GM23338 (cell line): ENCODE measurements at regions not wholly inside any gene's neighbourhood (a gene's known extent, or its start where the extent isn't known, plus 50 kb on each side); places are given as distances from the start of the nearest gene placed in this dataset.

Experiments used
- ATAC-seq: fragments of 200-7000 bp; cut with Tn5 transposase; 3 replicates; pipeline ENCODE4 v1.9.1; 2020
- DNase-seq: peaks from one replicate; pipeline ENCODE4 v3.0.0-alpha.2; 2015; ENCODE audit warnings: low spot score
- H2AFZ ChIP-seq: fragments of 200-600 bp; sonication (generic); 2 replicates; pipeline ENCODE4 v1.8.0; 2016; ENCODE audit warnings: antibody characterized with exemption, mild to moderate bottlenecking, moderate library complexity
- H3F3A ChIP-seq: fragments of 200-600 bp; sonication (generic); replicated peaks from 2 replicates; pipeline ENCODE4 v1.8.0; 2017; ENCODE audit warnings: antibody characterized with exemption, mixed run types, low read depth
- H3K27ac ChIP-seq: fragments of 200-600 bp; sonication (generic); 2 replicates; pipeline ENCODE4 v1.6.1; 2016; ENCODE audit warnings: low read depth
- H3K27me3 ChIP-seq: fragments of 200-600 bp; sonication (generic); 2 replicates; pipeline ENCODE4 v1.8.0; 2016; ENCODE audit warnings: mild to moderate bottlenecking, mixed run types, moderate library complexity; ENCODE audit not compliant: insufficient read depth
- H3K36me3 ChIP-seq: fragments of 200-600 bp; sonication (generic); 2 replicates; pipeline ENCODE4 v1.8.0; 2016; ENCODE audit warnings: mild to moderate bottlenecking; ENCODE audit not compliant: insufficient read depth
- H3K4me1 ChIP-seq: fragments of 200-600 bp; sonication (generic); 2 replicates; pipeline ENCODE4 v1.8.0; 2016; ENCODE audit warnings: mild to moderate bottlenecking, moderate library complexity; ENCODE audit not compliant: insufficient read depth
- H3K4me2 ChIP-seq: fragments of 200-600 bp; sonication (generic); 2 replicates; pipeline ENCODE4 v1.7.1; 2017; ENCODE audit warnings: mixed run types
- H3K4me3 ChIP-seq: fragments of 200-600 bp; sonication (generic); 2 replicates; pipeline ENCODE4 v1.6.1; 2016; ENCODE audit warnings: mixed run types
- H3K79me2 ChIP-seq: fragments of 200-600 bp; sonication (generic); replicated peaks from 2 replicates; pipeline ENCODE4 v1.8.0; 2017; ENCODE audit warnings: mild to moderate bottlenecking; ENCODE audit not compliant: insufficient read depth
- H3K9me2 ChIP-seq: fragments of 200-600 bp; sonication (generic); 2 replicates; pipeline ENCODE4 v1.8.0; 2017; ENCODE audit not compliant: insufficient read depth
- H4K20me1 ChIP-seq: fragments of 200-600 bp; sonication (generic); replicated peaks from 2 replicates; pipeline ENCODE4 v1.8.0; 2017; ENCODE audit warnings: mild to moderate bottlenecking; ENCODE audit not compliant: insufficient read depth
- H3K27ac Mint-ChIP-seq: 2 replicates; pipeline ENCODE4 v1.8.0; 2020; ENCODE audit warnings: inconsistent platforms, mild to moderate bottlenecking, moderate library complexity, mixed read lengths
- H3K27me3 Mint-ChIP-seq: 3 replicates; pipeline ENCODE4 v1.8.0; 2022; ENCODE audit warnings: low read depth, mild to moderate bottlenecking, moderate library complexity, mixed read lengths, inconsistent platforms; ENCODE audit not compliant: insufficient read depth, poor library complexity
- H3K36me3 Mint-ChIP-seq: 3 replicates; pipeline ENCODE4 v1.8.0; 2021; ENCODE audit warnings: low read depth, mild to moderate bottlenecking, inconsistent platforms, moderate library complexity, mixed read lengths
- H3K4me1 Mint-ChIP-seq: 3 replicates; pipeline ENCODE4 v1.8.0; 2020; ENCODE audit warnings: mild to moderate bottlenecking, inconsistent platforms, mixed read lengths
- H3K4me3 Mint-ChIP-seq: 3 replicates; pipeline ENCODE4 v1.8.0; 2021; ENCODE audit warnings: moderate library complexity, mild to moderate bottlenecking, inconsistent platforms, mixed read lengths
- H3K9me3 Mint-ChIP-seq: 3 replicates; pipeline ENCODE4 v1.8.0; 2020; ENCODE audit warnings: moderate library complexity, mild to moderate bottlenecking, inconsistent platforms, mixed read lengths
- CREB1 ChIP-seq: fragments of 250-450 bp; sonication (Bioruptor Pico); IDR thresholded peaks from 2 replicates; pipeline ENCODE4 v1.5.0; 2020; ENCODE audit warnings: low read depth, mild to moderate bottlenecking, moderate library complexity
- CTCF ChIP-seq, 2 experiments: fragments of 200-600 bp in 1 of 2; sonication (generic) in 1 of 2; conservative IDR thresholded peaks; 2 replicates each; pipeline versions ENCODE4 v1.5.1 to v1.6.1; 2016 to 2017; ENCODE audit warnings: antibody characterized with exemption in 2 of 2, low read depth in 2 of 2, mild to moderate bottlenecking in 2 of 2, moderate library complexity in 1 of 2
- ETS1 ChIP-seq: IDR thresholded peaks from 2 replicates; pipeline ENCODE4 v1.6.1; 2016; ENCODE audit warnings: antibody characterized with exemption
- EZH2 ChIP-seq: fragments of 200-600 bp; sonication (generic); IDR thresholded peaks from one replicate; pipeline ENCODE4 v1.8.0; 2017; ENCODE audit warnings: antibody characterized with exemption, mild to moderate bottlenecking, low read depth; ENCODE audit not compliant: unreplicated experiment
- EZH2phosphoT487 ChIP-seq: fragments of 200-600 bp; sonication (generic); IDR thresholded peaks from one replicate; pipeline ENCODE4 v1.8.1; 2018; ENCODE audit warnings: antibody characterized with exemption; ENCODE audit not compliant: unreplicated experiment
- JUNB ChIP-seq: IDR thresholded peaks from one replicate; pipeline ENCODE4 v1.6.1; 2016; ENCODE audit warnings: antibody characterized with exemption; ENCODE audit not compliant: unreplicated experiment
- NANOG ChIP-seq: IDR thresholded peaks from 2 replicates; pipeline ENCODE4 v1.6.1; 2016; ENCODE audit warnings: antibody characterized with exemption, borderline replicate concordance
- POLR2AphosphoS5 ChIP-seq: IDR thresholded peaks from 2 replicates; pipeline ENCODE4 v1.6.1; 2016; ENCODE audit warnings: antibody characterized with exemption, low read depth
- REST ChIP-seq: IDR thresholded peaks from one replicate; pipeline ENCODE4 v1.6.1; 2018; ENCODE audit warnings: antibody characterized with exemption; ENCODE audit not compliant: unreplicated experiment
- STAT1 ChIP-seq: IDR thresholded peaks from one replicate; pipeline ENCODE4 v1.6.1; 2016; ENCODE audit warnings: antibody characterized with exemption; ENCODE audit not compliant: unreplicated experiment
- ZNF114 ChIP-seq: fragments of 250-450 bp; sonication (Bioruptor Pico); IDR thresholded peaks from 2 replicates; pipeline ENCODE4 v1.5.0; 2020; ENCODE audit warnings: mild to moderate bottlenecking, moderate library complexity
- ZNF462 ChIP-seq: fragments of 250-450 bp; sonication (Bioruptor Pico); IDR thresholded peaks from 2 replicates; pipeline ENCODE4 v1.5.0; 2020; ENCODE audit warnings: mild to moderate bottlenecking, moderate library complexity

- Histone ChIP-seq H3K79me2 (no peaks in the 10 kb centered on the region), H2AFZ (no peak overlapping the region), H3K9me2 (peaks cover 4% of the 10 kb centered on the region; the same call in 1 of the 2 replicates), H4K20me1 (no peaks in the 10 kb centered on the region), H3K4me3 (no peak overlapping the region), H3K4me2 (no peak overlapping the region), H3K27me3 (no peaks in the 10 kb centered on the region), H3K27ac (no peak overlapping the region), H3K4me1 (no peaks in the 10 kb centered on the region), H3K36me3 (no peaks in the 10 kb centered on the region), H3F3A (no peaks in the 10 kb centered on the region)
- Mint-ChIP-seq H3K27ac (no peak overlapping the region), H3K27me3 (peaks cover 2% of the 10 kb centered on the region), H3K4me3 (no peak overlapping the region), H3K9me3 (peaks cover 10% of the 10 kb centered on the region), H3K4me1 (peaks cover 7% of the 10 kb centered on the region; the same call in 2 of the 3 replicates), H3K36me3 (peaks cover 18% of the 10 kb centered on the region)
- ATAC-seq (no peak), DNase-seq (no peak)
- TF ChIP-seq EZH2, result no peak
- TF ChIP-seq JUNB, result no peak
- TF ChIP-seq REST, result no peak
- no peak for TF ChIP-seq CTCF (conservative IDR thresholded peaks at IDR 0.05; ENCODE audit: low read depth in 2 of 2)
- no peak for TF ChIP-seq CREB1 (CRISPR knock-in tag)
- TF ChIP-seq ETS1, result no peak
- TF ChIP-seq NANOG, result no peak
- TF ChIP-seq ZNF462, result no peak
- TF ChIP-seq POLR2AphosphoS5, result no peak
- no peak for TF ChIP-seq EZH2phosphoT487
- no peak for TF ChIP-seq STAT1
- TF ChIP-seq ZNF114, result no peak
Measured at GRCh38 chr1:95790136-95790535, 556.1 kb downstream of the RWDD3 start.
